Ishikawa (cell line): ENCODE measurements at regions not wholly inside any gene's neighbourhood (a gene's known extent, or its start where the extent isn't known, plus 50 kb on each side); places are given as distances from the start of the nearest gene placed in this dataset.

ENCODE experiments used
- CEBPB ChIP-seq: IDR thresholded peaks from 2 replicates; pipeline ENCODE4 v1.6.1; 2012
- EP300 ChIP-seq: IDR thresholded peaks from 2 replicates; pipeline ENCODE4 v1.6.1; 2012; ENCODE audit warnings: borderline replicate concordance
- RAD21 ChIP-seq: IDR thresholded peaks from 2 replicates; pipeline ENCODE4 v1.6.1; 2012; ENCODE audit warnings: low read depth
- TAF1 ChIP-seq: IDR thresholded peaks from 2 replicates; pipeline ENCODE4 v1.6.1; 2012; ENCODE audit warnings: low read depth, mild to moderate bottlenecking
- TF ChIP-seq, protein P1 (sequence below): IDR thresholded peaks from 2 replicates; pipeline ENCODE4 v1.6.1; 2012; ENCODE audit warnings: low read depth, mild to moderate bottlenecking

- TF ChIP-seq EP300 (no peak), RAD21 (no peak), CEBPB (no peak), TAF1 (no peak)
- TF ChIP-seq, protein P1, sequence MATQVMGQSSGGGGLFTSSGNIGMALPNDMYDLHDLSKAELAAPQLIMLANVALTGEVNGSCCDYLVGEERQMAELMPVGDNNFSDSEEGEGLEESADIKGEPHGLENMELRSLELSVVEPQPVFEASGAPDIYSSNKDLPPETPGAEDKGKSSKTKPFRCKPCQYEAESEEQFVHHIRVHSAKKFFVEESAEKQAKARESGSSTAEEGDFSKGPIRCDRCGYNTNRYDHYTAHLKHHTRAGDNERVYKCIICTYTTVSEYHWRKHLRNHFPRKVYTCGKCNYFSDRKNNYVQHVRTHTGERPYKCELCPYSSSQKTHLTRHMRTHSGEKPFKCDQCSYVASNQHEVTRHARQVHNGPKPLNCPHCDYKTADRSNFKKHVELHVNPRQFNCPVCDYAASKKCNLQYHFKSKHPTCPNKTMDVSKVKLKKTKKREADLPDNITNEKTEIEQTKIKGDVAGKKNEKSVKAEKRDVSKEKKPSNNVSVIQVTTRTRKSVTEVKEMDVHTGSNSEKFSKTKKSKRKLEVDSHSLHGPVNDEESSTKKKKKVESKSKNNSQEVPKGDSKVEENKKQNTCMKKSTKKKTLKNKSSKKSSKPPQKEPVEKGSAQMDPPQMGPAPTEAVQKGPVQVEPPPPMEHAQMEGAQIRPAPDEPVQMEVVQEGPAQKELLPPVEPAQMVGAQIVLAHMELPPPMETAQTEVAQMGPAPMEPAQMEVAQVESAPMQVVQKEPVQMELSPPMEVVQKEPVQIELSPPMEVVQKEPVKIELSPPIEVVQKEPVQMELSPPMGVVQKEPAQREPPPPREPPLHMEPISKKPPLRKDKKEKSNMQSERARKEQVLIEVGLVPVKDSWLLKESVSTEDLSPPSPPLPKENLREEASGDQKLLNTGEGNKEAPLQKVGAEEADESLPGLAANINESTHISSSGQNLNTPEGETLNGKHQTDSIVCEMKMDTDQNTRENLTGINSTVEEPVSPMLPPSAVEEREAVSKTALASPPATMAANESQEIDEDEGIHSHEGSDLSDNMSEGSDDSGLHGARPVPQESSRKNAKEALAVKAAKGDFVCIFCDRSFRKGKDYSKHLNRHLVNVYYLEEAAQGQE: no peak
These were observed 174.1 kb upstream of the SAMSN1 start for GRCh38 chr21:14720237-14720636.
